GM12874 (cell line): ENCODE measurements at regions not wholly inside any gene's neighbourhood (a gene's known extent, or its start where the extent isn't known, plus 50 kb on each side); places are given as distances from the start of the nearest gene placed in this dataset.

ENCODE experiments used
- CTCF ChIP-seq: IDR thresholded peaks from 2 replicates; pipeline ENCODE4 v1.5.1; 2011; ENCODE audit warnings: low read depth, mild to moderate bottlenecking, control low read depth, low read length, moderate library complexity; ENCODE audit not compliant: insufficient read depth

- no peak for TF ChIP-seq CTCF
Measured at GRCh38 chr18:44592639-44593038, 88.0 kb upstream of the SETBP1 start.

GRCh38 chr18:44594799-44595467 is 85.8 kb upstream of the SETBP1 start:
- TF ChIP-seq CTCF = no peak

GRCh38 chr18:44597797-44598196 is 82.9 kb upstream of the SETBP1 start:
- no peak for TF ChIP-seq CTCF

- TF ChIP-seq CTCF = no peak
Measured at GRCh38 chr18:44598514-44598913, 82.2 kb upstream of the SETBP1 start.

GRCh38 chr18:44599412-44599811 is 81.3 kb upstream of the SETBP1 start:
- no peak for TF ChIP-seq CTCF

- TF ChIP-seq CTCF = no peak
Measured at GRCh38 chr18:44601447-44601846, 79.2 kb upstream of the SETBP1 start.

- TF ChIP-seq CTCF = no peak
Measured at GRCh38 chr18:44602380-44602779, 78.3 kb upstream of the SETBP1 start.
